Mesenchymal stem cell (in vitro differentiated cells and primary cell): ENCODE measurements at regions not wholly inside any gene's neighbourhood (a gene's known extent, or its start where the extent isn't known, plus 50 kb on each side); places are given as distances from the start of the nearest gene placed in this dataset.

ENCODE experiments used
- DNase-seq: peaks from one replicate; pipeline ENCODE4 v3.0.0-alpha.2; 2013
- H2AFZ ChIP-seq: one replicate; pipeline ENCODE4 v1.6.1; 2013; ENCODE audit warnings: low read depth, mild to moderate bottlenecking, control low read depth, inconsistent platforms, low read length, moderate library complexity
- H2AK5ac ChIP-seq: 2 replicates; pipeline ENCODE4 v1.6.1; 2013; ENCODE audit warnings: low read length, moderate library complexity, mild to moderate bottlenecking, inconsistent platforms; ENCODE audit not compliant: severe bottlenecking
- H2BK120ac ChIP-seq: one replicate; pipeline ENCODE4 v1.6.1; 2013; ENCODE audit warnings: low read depth, mild to moderate bottlenecking, inconsistent platforms, low read length, moderate library complexity
- H2BK12ac ChIP-seq, 2 experiments: one replicate each; pipeline ENCODE4 v1.6.1; 2013; ENCODE audit warnings: inconsistent platforms in 2 of 2, low read length in 2 of 2, mild to moderate bottlenecking in 2 of 2, moderate library complexity in 2 of 2, control low read depth in 1 of 2
- H2BK15ac ChIP-seq: one replicate; pipeline ENCODE4 v1.6.1; 2013; ENCODE audit warnings: mild to moderate bottlenecking, low read depth, inconsistent platforms; ENCODE audit not compliant: poor library complexity, severe bottlenecking
- H2BK5ac ChIP-seq: 2 replicates; pipeline ENCODE4 v1.6.1; 2013; ENCODE audit warnings: low read depth, mild to moderate bottlenecking, low read length, control low read depth, inconsistent platforms; ENCODE audit not compliant: poor library complexity, severe bottlenecking
- H3K14ac ChIP-seq, 2 experiments: one replicate each; pipeline ENCODE4 v1.6.1; 2013; ENCODE audit warnings: inconsistent platforms in 2 of 2, low read length in 2 of 2, control low read depth in 1 of 2, mild to moderate bottlenecking in 1 of 2, moderate library complexity in 1 of 2
- H3K18ac ChIP-seq, 2 experiments: one replicate each; pipeline ENCODE4 v1.6.1; 2013; ENCODE audit warnings: inconsistent platforms in 2 of 2, low read length in 2 of 2, control low read depth in 1 of 2, low read depth in 1 of 2, mild to moderate bottlenecking in 1 of 2
- H3K23ac ChIP-seq, 2 experiments: one replicate each; pipeline ENCODE4 v1.6.1; 2013; ENCODE audit warnings: inconsistent platforms in 2 of 2, low read length in 2 of 2, mild to moderate bottlenecking in 2 of 2, moderate library complexity in 2 of 2, control low read depth in 1 of 2
- H3K27ac ChIP-seq: 2 replicates; pipeline ENCODE4 v1.5.1; 2013; ENCODE audit warnings: mild to moderate bottlenecking, moderate library complexity, low read length, control low read depth, inconsistent platforms; ENCODE audit not compliant: poor library complexity, severe bottlenecking
- H3K27me3 ChIP-seq, 2 experiments: 2 replicates each; pipeline versions ENCODE4 v1.6.1 to v1.7.0; 2013; ENCODE audit warnings: low read length in 2 of 2, mild to moderate bottlenecking in 2 of 2, moderate library complexity in 2 of 2, control low read depth in 1 of 2, inconsistent platforms in 1 of 2; ENCODE audit not compliant: control insufficient read depth in 1 of 2, insufficient read depth in 1 of 2
- H3K36me3 ChIP-seq, 2 experiments: 2 replicates each; pipeline versions ENCODE4 v1.6.1 to v1.7.0; 2013; ENCODE audit warnings: low read length in 2 of 2, control low read depth in 1 of 2, inconsistent platforms in 1 of 2, low read depth in 1 of 2, mild to moderate bottlenecking in 1 of 2; ENCODE audit not compliant: insufficient read depth in 2 of 2, control insufficient read depth in 1 of 2
- H3K4ac ChIP-seq, 2 experiments: one replicate each; pipeline ENCODE4 v1.6.1; 2013; ENCODE audit warnings: inconsistent platforms in 2 of 2, low read length in 2 of 2, mild to moderate bottlenecking in 2 of 2, moderate library complexity in 2 of 2, control low read depth in 1 of 2, low read depth in 1 of 2
- H3K4me1 ChIP-seq: 2 replicates; pipeline ENCODE4 v1.6.1; 2013; ENCODE audit warnings: low read depth, low read length, control low read depth; ENCODE audit not compliant: control insufficient read depth, insufficient read depth
- H3K4me2 ChIP-seq: 2 replicates; pipeline ENCODE4 v1.6.1; 2013; ENCODE audit warnings: low read length, mild to moderate bottlenecking, inconsistent platforms; ENCODE audit not compliant: poor library complexity, severe bottlenecking
- H3K4me3 ChIP-seq, 2 experiments: 2 replicates each; pipeline versions ENCODE4 v1.5.1 to v1.7.0; 2013; ENCODE audit warnings: low read length in 2 of 2, mild to moderate bottlenecking in 2 of 2, control low read depth in 1 of 2, low read depth in 1 of 2; ENCODE audit not compliant: insufficient read depth in 1 of 2
- H3K79me1 ChIP-seq: replicated peaks from 2 replicates; pipeline ENCODE4 v1.6.1; 2013; ENCODE audit warnings: mild to moderate bottlenecking, control low read depth, low read length, inconsistent platforms; ENCODE audit not compliant: poor library complexity, severe bottlenecking
- H3K9ac ChIP-seq: 2 replicates; pipeline ENCODE4 v1.7.0; 2013; ENCODE audit warnings: mild to moderate bottlenecking, low read length, moderate library complexity
- H3K9me3 ChIP-seq: 2 replicates; pipeline ENCODE4 v1.7.0; 2013; ENCODE audit warnings: mild to moderate bottlenecking, low read length; ENCODE audit not compliant: control insufficient read depth
- H4K8ac ChIP-seq: one replicate; pipeline ENCODE4 v1.6.1; 2013; ENCODE audit warnings: inconsistent platforms, mild to moderate bottlenecking, low read length, moderate library complexity
- H4K91ac ChIP-seq: one replicate; pipeline ENCODE4 v1.6.1; 2013; ENCODE audit warnings: mild to moderate bottlenecking, low read length, inconsistent platforms
- WGBS: methylation state at CpG from one replicate; pipeline ENCODE4 v1.1.7; 2013; ENCODE audit warnings: mixed read lengths; 5-methylcytosine and 5-hydroxymethylcytosine counted together

DNA sequence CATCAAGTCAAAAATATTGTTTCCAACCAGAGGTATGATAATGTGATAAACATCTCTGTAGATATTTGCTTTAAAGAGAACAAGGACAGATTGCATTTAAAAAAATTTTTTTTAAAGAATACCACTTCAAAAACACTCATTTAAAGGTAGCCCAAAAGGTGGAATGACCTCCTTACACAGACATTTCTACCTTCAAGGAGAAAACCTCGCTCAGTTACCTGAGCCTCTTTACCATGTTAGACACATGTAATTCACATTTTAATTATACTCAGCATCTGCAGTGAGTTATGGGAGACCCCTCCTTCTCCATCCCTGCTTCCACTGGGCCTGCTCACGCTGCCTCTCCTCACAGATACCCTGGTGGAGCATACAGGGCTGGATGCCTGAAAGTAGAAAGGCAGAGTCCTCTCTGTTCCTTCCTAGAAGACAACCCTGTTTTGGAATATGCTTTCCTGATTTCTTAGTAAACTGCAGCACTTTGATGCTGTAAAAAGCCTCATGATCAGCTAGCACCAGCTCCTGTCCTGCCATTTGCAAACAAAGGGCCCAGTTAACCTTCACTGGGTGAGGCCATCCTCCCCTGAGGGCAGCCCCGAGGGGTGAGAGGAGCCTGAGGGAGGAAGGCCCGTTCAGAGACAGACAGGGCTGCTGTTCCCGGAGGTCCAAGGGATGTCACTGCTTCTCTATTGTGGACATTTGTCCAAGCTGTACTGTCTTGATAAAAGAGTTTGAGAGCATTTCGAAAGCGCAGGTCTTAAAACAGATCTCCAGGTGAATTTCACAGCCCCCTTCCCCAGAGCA lies 117.8 kb downstream of the IRS2 start:
- H2BK15ac ChIP-seq, result no peak overlapping the region
- no peak overlapping the region for H3K4ac ChIP-seq
- no peak overlapping the region for H2AK5ac ChIP-seq
- no peaks in the 10 kb centered on the region for H3K36me3 ChIP-seq
- H3K27me3 ChIP-seq, result peaks cover 0 to 4% of the 10 kb centered on the region in 2 experiments
- no peak overlapping the region for H4K91ac ChIP-seq
- no peak overlapping the region for H4K8ac ChIP-seq
- DNase-seq, result no peak
- no peaks in the 10 kb centered on the region for H3K79me1 ChIP-seq
- H3K9me3 ChIP-seq, result no peaks in the 10 kb centered on the region
- no peak overlapping the region for H3K4me3 ChIP-seq
- no peak overlapping the region for H3K9ac ChIP-seq
- H2BK5ac ChIP-seq, result no peak overlapping the region
- H3K23ac ChIP-seq, result no peak overlapping the region
- peak overlapping the region in 1 of 2 experiments; percentile 9 for H3K14ac ChIP-seq
- H3K4me2 ChIP-seq, result no peak overlapping the region
- WGBS, result 96% methylated on average over 7 of the region's 7 CpGs
- H3K27ac ChIP-seq, result no peak overlapping the region
- peak overlapping the region; percentile 7 to 23 for H2BK12ac ChIP-seq
- no peak overlapping the region for H2AFZ ChIP-seq
- H2BK120ac ChIP-seq, result no peak overlapping the region
- H3K18ac ChIP-seq, result peak overlapping the region in 1 of 2 experiments; percentile 13
- peaks cover 8% of the 10 kb centered on the region for H3K4me1 ChIP-seq

GRCh38 chr13:109667807-109668291 lies 118.5 kb downstream of the IRS2 start:
- Histone ChIP-seq H3K27me3 (peaks cover 0 to 4% of the 10 kb centered on the region in 2 experiments), H4K8ac (no peak overlapping the region), H3K4me3 (no peak overlapping the region), H3K4me2 (no peak overlapping the region), H3K23ac (no peak overlapping the region), H3K79me1 (no peaks in the 10 kb centered on the region), H2BK120ac (no peak overlapping the region), H3K14ac (no peak overlapping the region), H3K4ac (no peak overlapping the region), H3K4me1 (peaks cover 8% of the 10 kb centered on the region), H2BK15ac (no peak overlapping the region), H2BK12ac (no peak overlapping the region), H3K27ac (no peak overlapping the region), H4K91ac (no peak overlapping the region), H2AK5ac (no peak overlapping the region), H3K18ac (peak overlapping the region in 1 of 2 experiments; percentile 7), H3K36me3 (no peaks in the 10 kb centered on the region), H3K9me3 (no peaks in the 10 kb centered on the region), H2AFZ (no peak overlapping the region), H3K9ac (no peak overlapping the region), H2BK5ac (no peak overlapping the region)
- WGBS, result 93% methylated on average over 9 of the region's 9 CpGs
- DNase-seq, result no peak

DNA sequence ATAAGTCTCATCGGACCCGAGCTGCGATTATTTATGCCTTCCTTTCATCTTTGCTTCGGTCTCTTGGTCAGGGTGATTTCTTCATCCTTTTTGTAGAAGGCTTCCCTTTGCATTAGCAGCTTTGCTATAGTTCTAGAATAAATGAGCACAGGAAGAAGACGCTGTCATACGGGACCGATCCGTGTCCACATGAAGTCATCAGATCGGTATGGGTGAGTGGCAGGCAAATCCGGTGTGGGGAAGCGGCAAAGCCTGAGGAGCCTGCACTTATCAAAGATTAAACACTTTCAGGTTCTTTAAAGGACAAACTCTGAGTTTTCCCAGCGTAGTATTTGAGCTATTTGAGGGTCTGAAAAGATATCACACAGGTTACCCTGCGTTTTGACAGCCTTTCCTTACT lies 119.3 kb downstream of the IRS2 start:
- no peak overlapping the region for H4K91ac ChIP-seq
- H4K8ac ChIP-seq, result no peak overlapping the region
- no peak overlapping the region for H3K27ac ChIP-seq
- H3K27me3 ChIP-seq, result peaks cover 0 to 4% of the 10 kb centered on the region in 2 experiments
- H2BK12ac ChIP-seq, result no peak overlapping the region
- peak overlapping the region in 1 of 2 experiments; percentile 40 for H3K4me3 ChIP-seq
- H2BK120ac ChIP-seq, result no peak overlapping the region
- H2AFZ ChIP-seq, result peak overlapping the region; percentile 16
- no peak overlapping the region for H3K18ac ChIP-seq
- WGBS, result 50% methylated on average over 13 of the region's 13 CpGs
- no peak overlapping the region for H3K23ac ChIP-seq
- no peak overlapping the region for H2BK15ac ChIP-seq
- no peaks in the 10 kb centered on the region for H3K9me3 ChIP-seq
- no peak overlapping the region for H3K4ac ChIP-seq
- no peaks in the 10 kb centered on the region for H3K79me1 ChIP-seq
- H3K4me1 ChIP-seq, result peaks cover 8% of the 10 kb centered on the region
- no peak overlapping the region for H2AK5ac ChIP-seq
- H3K36me3 ChIP-seq, result no peaks in the 10 kb centered on the region
- peak overlapping the region; percentile 44 for H3K9ac ChIP-seq
- no peak overlapping the region for H3K14ac ChIP-seq
- H2BK5ac ChIP-seq, result no peak overlapping the region
- H3K4me2 ChIP-seq, result peak overlapping the region; percentile 35
- DNase-seq, result peak; percentile 50

- Histone ChIP-seq H2AK5ac (no peak overlapping the region), H3K36me3 (no peaks in the 10 kb centered on the region), H2BK5ac (no peak overlapping the region)
Observed at GRCh38 chr13:109666656-109667055, 119.7 kb downstream of the IRS2 start.

More at GRCh38 chr13:109666656-109667055, 119.7 kb downstream of the IRS2 start:
- no peak for DNase-seq
- WGBS, result 75% methylated on average over 8 of the region's 8 CpGs
- Histone ChIP-seq H3K4me2 (no peak overlapping the region), H4K8ac (no peak overlapping the region), H3K27me3 (peaks cover 0 to 4% of the 10 kb centered on the region in 2 experiments), H2BK120ac (no peak overlapping the region), H3K4me3 (no peak overlapping the region), H3K23ac (no peak overlapping the region), H3K4ac (no peak overlapping the region), H3K4me1 (peaks cover 10% of the 10 kb centered on the region), H2AFZ (no peak overlapping the region), H2BK12ac (peak overlapping the region in 1 of 2 experiments; percentile 57), H2BK15ac (no peak overlapping the region), H4K91ac (no peak overlapping the region), H3K9me3 (no peaks in the 10 kb centered on the region), H3K27ac (no peak overlapping the region), H3K79me1 (no peaks in the 10 kb centered on the region), H3K9ac (no peak overlapping the region), H3K14ac (no peak overlapping the region), H3K18ac (no peak overlapping the region)
